Right lobe of liver (tissue), 4 donors: ENCODE measurements at regions not wholly inside any gene's neighbourhood (a gene's known extent, or its start where the extent isn't known, plus 50 kb on each side); places are given as distances from the start of the nearest gene placed in this dataset.

ENCODE experiments used
- POLR2A ChIP-seq: fragments of 450-650 bp; IDR thresholded peaks from one replicate; pipeline ENCODE4 v1.6.1; 2017; ENCODE audit warnings: antibody characterized with exemption, mild to moderate bottlenecking
- TF ChIP-seq, protein P1 (sequence below), 4 donors: fragments of 200-600 bp in 3 of 4; fragments of 450-650 bp in 1 of 4; IDR thresholded peaks; one replicate each; pipeline versions ENCODE4 v1.5.1 to v1.8.0; 2016 to 2022; ENCODE audit warnings: antibody characterized with exemption in 4 of 4, mild to moderate bottlenecking in 2 of 4
- donor health status: DM: no; HTN: no; CAD: no.
- donor health status: DM: no; HTN: no; CAD: no.
- donor health status: DM: no; HTN: yes; CAD: no.

DNA sequence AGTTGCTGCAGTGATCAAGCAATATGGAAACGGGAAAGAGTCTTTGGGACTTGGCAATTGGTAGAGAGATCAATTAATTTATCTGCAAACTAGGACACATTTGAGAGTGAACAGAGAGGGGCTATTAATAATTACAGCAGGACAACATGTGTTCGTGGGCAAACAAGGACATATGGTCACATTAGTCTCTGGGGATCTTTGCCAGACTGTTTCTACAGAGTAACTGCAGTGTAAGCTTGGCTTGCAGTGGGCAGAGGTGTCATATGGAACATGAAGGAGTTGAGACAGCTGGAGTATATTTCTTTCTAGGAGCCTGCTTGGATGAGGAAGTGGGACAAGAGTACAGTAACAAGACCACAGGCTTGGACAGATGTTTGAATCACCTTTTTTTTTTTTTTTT is 232.1 kb upstream of the LYZL1 start:
- TF ChIP-seq, protein P1, sequence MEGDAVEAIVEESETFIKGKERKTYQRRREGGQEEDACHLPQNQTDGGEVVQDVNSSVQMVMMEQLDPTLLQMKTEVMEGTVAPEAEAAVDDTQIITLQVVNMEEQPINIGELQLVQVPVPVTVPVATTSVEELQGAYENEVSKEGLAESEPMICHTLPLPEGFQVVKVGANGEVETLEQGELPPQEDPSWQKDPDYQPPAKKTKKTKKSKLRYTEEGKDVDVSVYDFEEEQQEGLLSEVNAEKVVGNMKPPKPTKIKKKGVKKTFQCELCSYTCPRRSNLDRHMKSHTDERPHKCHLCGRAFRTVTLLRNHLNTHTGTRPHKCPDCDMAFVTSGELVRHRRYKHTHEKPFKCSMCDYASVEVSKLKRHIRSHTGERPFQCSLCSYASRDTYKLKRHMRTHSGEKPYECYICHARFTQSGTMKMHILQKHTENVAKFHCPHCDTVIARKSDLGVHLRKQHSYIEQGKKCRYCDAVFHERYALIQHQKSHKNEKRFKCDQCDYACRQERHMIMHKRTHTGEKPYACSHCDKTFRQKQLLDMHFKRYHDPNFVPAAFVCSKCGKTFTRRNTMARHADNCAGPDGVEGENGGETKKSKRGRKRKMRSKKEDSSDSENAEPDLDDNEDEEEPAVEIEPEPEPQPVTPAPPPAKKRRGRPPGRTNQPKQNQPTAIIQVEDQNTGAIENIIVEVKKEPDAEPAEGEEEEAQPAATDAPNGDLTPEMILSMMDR (IDR thresholded peaks at IDR 0.05), result no peak
- no peak for TF ChIP-seq POLR2A
